ENCODE measurements at regions not wholly inside any gene's neighbourhood (a gene's known extent, or its start where the extent isn't known, plus 50 kb on each side); places are given as distances from the start of the nearest gene placed in this dataset.

DNA sequence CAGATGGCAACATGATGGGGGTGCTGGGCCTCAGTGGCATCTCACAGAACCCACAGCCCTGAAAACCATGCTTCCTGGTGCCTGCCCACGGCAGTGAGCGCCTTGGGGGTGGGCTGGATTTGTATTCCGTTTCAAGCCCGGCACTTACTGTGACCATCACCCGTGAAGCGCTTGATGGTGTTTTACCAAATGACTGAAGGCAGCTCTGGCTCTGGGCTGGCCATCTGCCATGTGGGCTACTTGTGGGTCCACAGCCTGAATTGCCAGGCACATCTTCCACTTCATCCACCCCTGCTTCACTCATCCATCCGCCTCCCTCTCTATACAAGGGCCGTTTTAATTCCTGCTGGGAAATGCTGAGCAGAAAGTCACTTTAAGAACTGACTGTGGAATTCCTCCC, 250.9 kb upstream of the GMDS start:
- RAD21 ChIA-PET (ENCODE audit: low non-redundant PET in 1 of 2, low total read pairs in 2 of 2, uncharacterized antibody in 2 of 2, unreplicated experiment in 2 of 2) = no interaction called here
- DNase-seq (ENCODE audit: low read depth, low spot score) = no peak
- no peak for ATAC-seq
- CTCF ChIA-PET = no interaction called here
- POLR2A ChIA-PET = no interaction called here
- H3K36me3 ChIP-seq (ENCODE audit: control insufficient read depth in 1 of 2, insufficient read depth in 2 of 2, low read length in 2 of 2) = no peaks in the 10 kb centered on the region
- H3K27ac ChIP-seq (ENCODE audit: low read depth, low read length) = no peak overlapping the region
- H3K27me3 ChIP-seq (ENCODE audit: insufficient read depth, low read length) = no peaks in the 10 kb centered on the region
- no peak for TF ChIP-seq ZFX (IDR thresholded peaks at IDR 0.05)
- TF ChIP-seq, protein P1, sequence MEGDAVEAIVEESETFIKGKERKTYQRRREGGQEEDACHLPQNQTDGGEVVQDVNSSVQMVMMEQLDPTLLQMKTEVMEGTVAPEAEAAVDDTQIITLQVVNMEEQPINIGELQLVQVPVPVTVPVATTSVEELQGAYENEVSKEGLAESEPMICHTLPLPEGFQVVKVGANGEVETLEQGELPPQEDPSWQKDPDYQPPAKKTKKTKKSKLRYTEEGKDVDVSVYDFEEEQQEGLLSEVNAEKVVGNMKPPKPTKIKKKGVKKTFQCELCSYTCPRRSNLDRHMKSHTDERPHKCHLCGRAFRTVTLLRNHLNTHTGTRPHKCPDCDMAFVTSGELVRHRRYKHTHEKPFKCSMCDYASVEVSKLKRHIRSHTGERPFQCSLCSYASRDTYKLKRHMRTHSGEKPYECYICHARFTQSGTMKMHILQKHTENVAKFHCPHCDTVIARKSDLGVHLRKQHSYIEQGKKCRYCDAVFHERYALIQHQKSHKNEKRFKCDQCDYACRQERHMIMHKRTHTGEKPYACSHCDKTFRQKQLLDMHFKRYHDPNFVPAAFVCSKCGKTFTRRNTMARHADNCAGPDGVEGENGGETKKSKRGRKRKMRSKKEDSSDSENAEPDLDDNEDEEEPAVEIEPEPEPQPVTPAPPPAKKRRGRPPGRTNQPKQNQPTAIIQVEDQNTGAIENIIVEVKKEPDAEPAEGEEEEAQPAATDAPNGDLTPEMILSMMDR (IDR thresholded peaks at IDR 0.05 in 2 of 3, conservative IDR thresholded peaks at IDR 0.05 in 1 of 3; ENCODE audit: borderline replicate concordance in 1 of 3, insufficient read depth in 1 of 3, low read depth in 2 of 3, low read length in 2 of 3) = no peak
- no peak for TF ChIP-seq EGR1 (IDR thresholded peaks at IDR 0.05; ENCODE audit: low read depth)
- no peak for TF ChIP-seq ELF1 (IDR thresholded peaks at IDR 0.05; ENCODE audit: borderline replicate concordance, low read depth)
- no peak for TF ChIP-seq SP1 (IDR thresholded peaks at IDR 0.05; ENCODE audit: low read depth)
- no TSS peak for BruUV-seq (replicated peaks)
- no peak overlapping the region for H2AFZ ChIP-seq (ENCODE audit: low read depth, low read length, poor library complexity, severe bottlenecking)
- H3K9ac ChIP-seq (ENCODE audit: low read length) = no peak overlapping the region
- no peak overlapping the region for H3K4me2 ChIP-seq (ENCODE audit: low read length)
- H4K20me1 ChIP-seq (ENCODE audit: insufficient read depth) = no peaks in the 10 kb centered on the region
- no peaks in the 10 kb centered on the region for H3K79me2 ChIP-seq (ENCODE audit: insufficient read depth, low read length)
- H3K4me3 ChIP-seq (replicated peaks in 1 of 2; ENCODE audit: low read depth in 1 of 2, low read length in 2 of 2) = no peak overlapping the region
- no peaks in the 10 kb centered on the region for H3K9me3 ChIP-seq (ENCODE audit: control insufficient read depth in 1 of 2, insufficient read depth in 1 of 2, low read depth in 1 of 2, low read length in 2 of 2)
- no peaks in the 10 kb centered on the region for H3K4me1 ChIP-seq (ENCODE audit: control insufficient read depth in 1 of 2, insufficient read depth in 2 of 2, low read length in 2 of 2)
- no peaks in the 10 kb centered on the region for H3K9me2 ChIP-seq (ENCODE audit: insufficient read depth)
- intact Hi-C loops (cut with micrococcal nuclease) = no loop called here

DNA sequence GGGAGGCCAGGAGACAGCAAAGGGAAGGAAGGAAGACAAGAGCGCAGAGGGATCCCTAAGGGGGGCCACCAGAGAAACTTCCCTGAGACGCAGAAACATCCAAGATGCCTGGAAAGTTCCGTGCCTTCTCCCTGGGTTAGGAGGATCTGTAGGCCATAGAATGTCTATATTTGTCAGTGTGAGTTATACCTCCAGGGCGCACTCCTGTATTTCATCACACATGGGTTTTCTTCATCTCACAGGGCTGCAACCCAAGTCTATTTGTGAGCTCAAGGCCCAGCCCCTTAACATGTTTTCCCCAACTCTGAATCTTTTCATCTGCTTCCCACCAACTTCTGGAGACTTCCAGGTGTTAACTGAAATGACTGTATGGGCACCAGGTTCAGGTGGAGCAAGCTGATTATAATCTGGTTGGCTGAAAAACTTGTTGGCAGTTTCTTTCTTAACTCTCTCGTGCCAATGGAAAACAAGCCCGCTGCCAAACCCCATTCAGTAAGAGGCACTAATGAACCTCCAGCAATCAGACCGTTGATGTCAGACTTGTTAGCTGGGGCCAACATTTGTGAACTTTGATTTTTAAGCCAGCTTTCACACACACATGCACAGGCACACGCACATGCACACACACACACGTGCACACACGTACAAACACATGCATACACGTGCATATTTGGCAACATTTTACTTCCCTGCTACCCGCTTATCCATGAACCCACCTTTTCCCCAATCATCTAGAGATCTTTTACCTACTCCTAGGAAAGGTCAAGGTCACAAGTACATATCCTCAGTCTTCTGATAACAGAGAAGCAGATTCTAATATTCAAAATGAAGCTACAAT, 247.5 kb upstream of the GMDS start:
- no peak overlapping the region for H3K4me2 ChIP-seq (ENCODE audit: low read length)
- ChIA-PET CTCF (no interaction called here), POLR2A (no interaction called here), RAD21 (ENCODE audit: low non-redundant PET in 1 of 2, low total read pairs in 2 of 2, uncharacterized antibody in 2 of 2, unreplicated experiment in 2 of 2) (no interaction called here)
- H4K20me1 ChIP-seq (ENCODE audit: insufficient read depth) = no peaks in the 10 kb centered on the region
- no peak overlapping the region for H2AFZ ChIP-seq (ENCODE audit: low read depth, low read length, poor library complexity, severe bottlenecking)
- no peaks in the 10 kb centered on the region for H3K36me3 ChIP-seq (ENCODE audit: control insufficient read depth in 1 of 2, insufficient read depth in 2 of 2, low read length in 2 of 2)
- intact Hi-C loops (cut with micrococcal nuclease) = no loop called here
- no TSS peak for BruUV-seq (replicated peaks)
- DNase-seq (ENCODE audit: low read depth, low spot score) (no peak), ATAC-seq (no peak)
- no peaks in the 10 kb centered on the region for H3K79me2 ChIP-seq (ENCODE audit: insufficient read depth, low read length)
- H3K4me1 ChIP-seq (ENCODE audit: control insufficient read depth in 1 of 2, insufficient read depth in 2 of 2, low read length in 2 of 2) = no peaks in the 10 kb centered on the region
- no peak overlapping the region for H3K9ac ChIP-seq (ENCODE audit: low read length)
- H3K27me3 ChIP-seq (ENCODE audit: insufficient read depth, low read length) = no peaks in the 10 kb centered on the region
- H3K9me3 ChIP-seq (ENCODE audit: control insufficient read depth in 1 of 2, insufficient read depth in 1 of 2, low read depth in 1 of 2, low read length in 2 of 2) = no peaks in the 10 kb centered on the region
- H3K27ac ChIP-seq (ENCODE audit: low read depth, low read length) = no peak overlapping the region
- no peaks in the 10 kb centered on the region for H3K9me2 ChIP-seq (ENCODE audit: insufficient read depth)
- no peak overlapping the region for H3K4me3 ChIP-seq (replicated peaks in 1 of 2; ENCODE audit: low read depth in 1 of 2, low read length in 2 of 2)
- TF ChIP-seq, protein P1 (IDR thresholded peaks at IDR 0.05 in 2 of 3, conservative IDR thresholded peaks at IDR 0.05 in 1 of 3; ENCODE audit: borderline replicate concordance in 1 of 3, insufficient read depth in 1 of 3, low read depth in 2 of 3, low read length in 2 of 3) = no peak
- TF ChIP-seq YY1 (IDR thresholded peaks at IDR 0.05; ENCODE audit: extremely low read depth, insufficient replicate concordance, low read depth, low read length) (no peak), EZH2 (IDR thresholded peaks at IDR 0.05) (no peak), ELF1 (IDR thresholded peaks at IDR 0.05; ENCODE audit: borderline replicate concordance, low read depth) (no peak), SRF (IDR thresholded peaks at IDR 0.05; ENCODE audit: low read depth) (no peak), ZNF274 (IDR thresholded peaks at IDR 0.05; ENCODE audit: low read depth, low read length) (no peak), SP1 (IDR thresholded peaks at IDR 0.05; ENCODE audit: low read depth) (no peak)
- TF ChIP-seq, protein P2, sequence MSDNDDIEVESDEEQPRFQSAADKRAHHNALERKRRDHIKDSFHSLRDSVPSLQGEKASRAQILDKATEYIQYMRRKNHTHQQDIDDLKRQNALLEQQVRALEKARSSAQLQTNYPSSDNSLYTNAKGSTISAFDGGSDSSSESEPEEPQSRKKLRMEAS (IDR thresholded peaks at IDR 0.05) = no peak

Measured in HCT116 (cell line).